Spleen (tissue), 7 donors: ENCODE measurements at regions not wholly inside any gene's neighbourhood (a gene's known extent, or its start where the extent isn't known, plus 50 kb on each side); places are given as distances from the start of the nearest gene placed in this dataset.

Source experiments
- CTCF ChIP-seq, 11 experiments: fragments of 200-600 bp in 7 of 11; fragments of 450-650 bp in 4 of 11; sonication (generic) in 4 of 11; IDR thresholded peaks in 8 of 11; conservative IDR thresholded peaks in 3 of 11; 1 replicate in 7 of 11; 2 replicates in 4 of 11; pipeline versions ENCODE4 v1.4.0 to v1.8.0; 2016 to 2021; ENCODE audit warnings: antibody characterized with exemption in 11 of 11, inconsistent platforms in 4 of 11, mild to moderate bottlenecking in 1 of 11
- POLR2A ChIP-seq, 3 donors: fragments of 450-650 bp; IDR thresholded peaks; one replicate each; pipeline ENCODE4 v1.5.1; 2017; ENCODE audit warnings: antibody characterized with exemption in 3 of 3, mild to moderate bottlenecking in 1 of 3
- donor health status: DM: no; HTN: no; CAD: no; lungs with moderate emphysema.
- donor health status: DM: no; HTN: no; CAD: no.
- donor health status: DM: no; HTN: no; CAD: no.

GRCh38 chr3:145628211-145628610 lies 532.8 kb downstream of the PLOD2 start:
- TF ChIP-seq CTCF (IDR thresholded peaks at IDR 0.05 in 8 of 11, conservative IDR thresholded peaks at IDR 0.05 in 3 of 11): no peak
- TF ChIP-seq POLR2A (IDR thresholded peaks at IDR 0.05): no peak
